Keratinocyte (primary cell): ENCODE measurements at regions not wholly inside any gene's neighbourhood (a gene's known extent, or its start where the extent isn't known, plus 50 kb on each side); places are given as distances from the start of the nearest gene placed in this dataset.

ENCODE experiments used
- DNase-seq: peaks from one replicate; pipeline ENCODE4 v3.0.0-alpha.2; 2011; ENCODE audit warnings: low read depth, missing footprints, low spot score
- FAIRE-seq: peaks from 2 replicates; lab custom pipeline; 2011; peaks lifted over from hg19 to GRCh38; lab: Jason Lieb, UNC
- H2AFZ ChIP-seq: 2 replicates; pipeline ENCODE4 v1.6.0; 2012; ENCODE audit warnings: low read length, control low read depth, inconsistent platforms; ENCODE audit not compliant: control insufficient read depth
- H3K27ac ChIP-seq: 2 replicates; pipeline ENCODE4 v1.5.1; 2011; ENCODE audit warnings: low read length; ENCODE audit not compliant: control insufficient read depth, insufficient read depth
- H3K27me3 ChIP-seq: 3 replicates; pipeline ENCODE4 v1.6.0; 2011; ENCODE audit warnings: low read length; ENCODE audit not compliant: control insufficient read depth, insufficient read depth; ENCODE audit errors: extremely low read depth
- H3K36me3 ChIP-seq, 2 experiments: 2 replicates in 1 of 2; 3 replicates in 1 of 2; pipeline ENCODE4 v1.5.1; 2011; ENCODE audit warnings: low read length in 2 of 2, mild to moderate bottlenecking in 1 of 2; ENCODE audit not compliant: control insufficient read depth in 2 of 2, insufficient read depth in 2 of 2; ENCODE audit errors: extremely low read depth in 1 of 2
- H3K4me1 ChIP-seq: 3 replicates; pipeline ENCODE4 v1.5.1; 2011; ENCODE audit warnings: low read length; ENCODE audit not compliant: control insufficient read depth, insufficient read depth; ENCODE audit errors: extremely low read depth
- H3K4me2 ChIP-seq: 3 replicates; pipeline ENCODE4 v1.6.0; 2011; ENCODE audit warnings: low read depth, low read length; ENCODE audit not compliant: control insufficient read depth, insufficient read depth; ENCODE audit errors: extremely low read depth
- H3K4me3 ChIP-seq, 3 experiments: fragments of 200-600 bp in 1 of 3; sonication (generic) in 1 of 3; 2 replicates in 2 of 3; 3 replicates in 1 of 3; pipeline ENCODE4 v1.5.1; 2011 to 2016; ENCODE audit warnings: low read length in 3 of 3, mild to moderate bottlenecking in 3 of 3, control low read depth in 2 of 3, inconsistent platforms in 1 of 3, low read depth in 1 of 3, mixed read lengths in 1 of 3, mixed run types in 1 of 3, moderate library complexity in 1 of 3; ENCODE audit not compliant: control insufficient read depth in 2 of 3, insufficient read depth in 2 of 3; ENCODE audit errors: extremely low read depth in 1 of 3
- H3K79me2 ChIP-seq: 2 replicates; pipeline ENCODE4 v1.6.0; 2012; ENCODE audit warnings: low read length; ENCODE audit not compliant: control insufficient read depth, insufficient read depth
- H3K9ac ChIP-seq: 3 replicates; pipeline ENCODE4 v1.6.0; 2011; ENCODE audit warnings: low read length; ENCODE audit not compliant: control insufficient read depth, insufficient read depth; ENCODE audit errors: extremely low read depth
- H3K9me1 ChIP-seq: 3 replicates; pipeline ENCODE4 v1.6.0; 2011; ENCODE audit warnings: low read length; ENCODE audit not compliant: control insufficient read depth, insufficient read depth; ENCODE audit errors: extremely low read depth
- H3K9me3 ChIP-seq: 2 replicates; pipeline ENCODE4 v1.5.1; 2012; ENCODE audit warnings: low read depth, low read length; ENCODE audit not compliant: control insufficient read depth
- H4K20me1 ChIP-seq: 3 replicates; pipeline ENCODE4 v1.6.0; 2011; ENCODE audit warnings: low read length; ENCODE audit not compliant: control insufficient read depth, insufficient read depth; ENCODE audit errors: extremely low read depth
- CTCF ChIP-seq, 3 experiments: IDR thresholded peaks in 1 of 3; conservative IDR thresholded peaks in 1 of 3; optimal IDR thresholded peaks in 1 of 3; 2 replicates in 2 of 3; 3 replicates in 1 of 3; pipeline versions ENCODE3 to v1.5.1; 2011; ENCODE audit warnings: low read length in 3 of 3, mild to moderate bottlenecking in 3 of 3, moderate library complexity in 2 of 3, control low read depth in 1 of 3, inconsistent platforms in 1 of 3; ENCODE audit not compliant: insufficient read depth in 2 of 3; ENCODE audit errors: extremely low read depth in 1 of 3
- EZH2 ChIP-seq: IDR thresholded peaks from one replicate; pipeline ENCODE4 v1.6.1; 2012; ENCODE audit warnings: inconsistent platforms, mild to moderate bottlenecking, low read length, moderate library complexity
- dilution Hi-C: fragments of 300-500 bp; cut with MboI; formaldehyde crosslinking; loops from one replicate; pipeline ENCODE4 v1.7.0; 2020; ENCODE audit warnings: low sequenced_read_pairs; ENCODE audit not compliant: extremely low pct_ligation_motif_present

GRCh38 chr2:126531029-126531428 lies 124.9 kb upstream of the GYPC start:
- TF ChIP-seq EZH2, result no peak
- TF ChIP-seq CTCF (optimal IDR thresholded peaks at IDR 0.05 in 1 of 3, IDR thresholded peaks at IDR 0.05 in 1 of 3, conservative IDR thresholded peaks at IDR 0.05 in 1 of 3; ENCODE audit: extremely low read depth in 1 of 3, insufficient read depth in 2 of 3, low read length in 3 of 3), result no peak
- Histone ChIP-seq H3K27me3 (no peaks in the 10 kb centered on the region), H3K4me1 (no peaks in the 10 kb centered on the region), H3K9me1 (no peaks in the 10 kb centered on the region), H3K4me2 (no peak overlapping the region), H3K27ac (no peak overlapping the region), H3K9ac (no peak overlapping the region), H2AFZ (no peak overlapping the region), H4K20me1 (no peaks in the 10 kb centered on the region), H3K4me3 (no peak overlapping the region), H3K79me2 (no peaks in the 10 kb centered on the region), H3K36me3 (no peaks in the 10 kb centered on the region), H3K9me3 (no peaks in the 10 kb centered on the region)
- DNase-seq (no peak), FAIRE-seq (no peak)
- dilution Hi-C loops, result no loop called here

GRCh38 chr2:126534478-126534877 lies 121.5 kb upstream of the GYPC start:
- no peaks in the 10 kb centered on the region for H3K9me3 ChIP-seq
- H3K4me2 ChIP-seq, result no peak overlapping the region
- no peak for TF ChIP-seq CTCF (optimal IDR thresholded peaks at IDR 0.05 in 1 of 3, IDR thresholded peaks at IDR 0.05 in 1 of 3, conservative IDR thresholded peaks at IDR 0.05 in 1 of 3; ENCODE audit: extremely low read depth in 1 of 3, insufficient read depth in 2 of 3, low read length in 3 of 3)
- no peak for TF ChIP-seq EZH2
- H3K4me3 ChIP-seq, result no peak overlapping the region
- FAIRE-seq (no peak), DNase-seq (no peak)
- dilution Hi-C loops, result no loop called here
- no peaks in the 10 kb centered on the region for H3K9me1 ChIP-seq
- H2AFZ ChIP-seq, result no peak overlapping the region
- H3K36me3 ChIP-seq, result no peaks in the 10 kb centered on the region
- H3K27me3 ChIP-seq, result no peaks in the 10 kb centered on the region
- H4K20me1 ChIP-seq, result no peaks in the 10 kb centered on the region
- H3K79me2 ChIP-seq, result no peaks in the 10 kb centered on the region
- H3K4me1 ChIP-seq, result no peaks in the 10 kb centered on the region
- H3K27ac ChIP-seq, result no peak overlapping the region
- H3K9ac ChIP-seq, result no peak overlapping the region
